Esophagus muscularis mucosa (tissue), 3 donors: ENCODE measurements at regions not wholly inside any gene's neighbourhood (a gene's known extent, or its start where the extent isn't known, plus 50 kb on each side); places are given as distances from the start of the nearest gene placed in this dataset.

Experiments
- CTCF ChIP-seq, 3 experiments: fragments of 200-600 bp in 2 of 3; fragments of 450-650 bp in 1 of 3; sonication (generic) in 2 of 3; IDR thresholded peaks; one replicate each; pipeline ENCODE4 v1.5.1; 2017 to 2019; ENCODE audit warnings: antibody characterized with exemption in 3 of 3, mild to moderate bottlenecking in 2 of 3, moderate library complexity in 1 of 3
- POLR2A ChIP-seq: fragments of 450-650 bp; IDR thresholded peaks from one replicate; pipeline ENCODE4 v1.6.1; 2017; ENCODE audit warnings: antibody characterized with exemption, moderate library complexity, mild to moderate bottlenecking, low read depth
- POLR2AphosphoS5 ChIP-seq, 2 donors: sonication (generic); formaldehyde crosslinking; IDR thresholded peaks; one replicate each; pipeline ENCODE4 v1.6.1; 2017; ENCODE audit warnings: antibody characterized with exemption in 2 of 2

- TF ChIP-seq CTCF (IDR thresholded peaks at IDR 0.05) (no peak), POLR2A (no peak), POLR2AphosphoS5 (IDR thresholded peaks at IDR 0.05) (no peak)
Observed at GRCh38 chr7:8893775-8894174, 460.4 kb downstream of the NXPH1 start.
